DOHH2 (cell line): ENCODE measurements at regions not wholly inside any gene's neighbourhood (a gene's known extent, or its start where the extent isn't known, plus 50 kb on each side); places are given as distances from the start of the nearest gene placed in this dataset.

Experiments
- CTCF ChIP-seq: fragments of 200-600 bp; sonication (generic); IDR thresholded peaks from one replicate; pipeline ENCODE4 v1.5.1; 2014; ENCODE audit warnings: antibody characterized with exemption, mild to moderate bottlenecking, low read depth, low read length; ENCODE audit not compliant: poor library complexity, severe bottlenecking
- EZH2phosphoT487 ChIP-seq: fragments of 200-600 bp; sonication (generic); IDR thresholded peaks from 2 replicates; pipeline ENCODE4 v1.6.1; 2017; ENCODE audit warnings: borderline replicate concordance, mild to moderate bottlenecking, antibody characterized with exemption, low read length, moderate library complexity, mixed read lengths

- TF ChIP-seq CTCF (no peak), EZH2phosphoT487 (no peak)
These were observed 164.5 kb downstream of the ZNF608 start for GRCh38 chr5:124581738-124582560.
